Gastroesophageal sphincter (tissue), 4 donors: ENCODE measurements at regions not wholly inside any gene's neighbourhood (a gene's known extent, or its start where the extent isn't known, plus 50 kb on each side); places are given as distances from the start of the nearest gene placed in this dataset.

ENCODE experiments used
- ATAC-seq: fragments of 150-250 bp; one replicate; pipeline ENCODE4 v1.9.1; 2016; ENCODE audit warnings: mild to moderate bottlenecking, moderate library complexity
- H3K27ac ChIP-seq, 4 donors: fragments of 200-600 bp; sonication (generic) in 3 of 4; 1 replicate in 3 of 4; 2 replicates in 1 of 4; pipeline ENCODE4 v1.5.1; 2016 to 2019
- H3K27me3 ChIP-seq: fragments of 200-600 bp; sonication (generic); one replicate; pipeline ENCODE4 v1.5.1; 2019
- H3K36me3 ChIP-seq, 2 donors: fragments of 200-600 bp; sonication (generic); one replicate each; pipeline ENCODE4 v1.5.1; 2019; ENCODE audit warnings: control low read depth in 1 of 2
- H3K4me1 ChIP-seq, 3 donors: fragments of 200-600 bp; sonication (generic); 1 replicate in 2 of 3; 2 replicates in 1 of 3; pipeline ENCODE4 v1.5.1; 2016 to 2019; ENCODE audit warnings: control low read depth in 2 of 3
- H3K4me3 ChIP-seq, 2 donors: fragments of 200-600 bp; sonication (generic); one replicate each; pipeline ENCODE4 v1.5.1; 2019; ENCODE audit warnings: mild to moderate bottlenecking in 1 of 2, moderate library complexity in 1 of 2
- H3K9me3 ChIP-seq, 3 donors: fragments of 200-600 bp; sonication (generic); one replicate each; pipeline ENCODE4 v1.5.1; 2017 to 2019; ENCODE audit warnings: control low read depth in 2 of 3
- CTCF ChIP-seq, 4 experiments: fragments of 200-600 bp in 2 of 4; fragments of 450-650 bp in 2 of 4; sonication (generic) in 1 of 4; IDR thresholded peaks; one replicate each; pipeline ENCODE4 v1.5.1; 2017 to 2019; ENCODE audit warnings: antibody characterized with exemption in 4 of 4, mild to moderate bottlenecking in 2 of 4, moderate library complexity in 2 of 4
- EP300 ChIP-seq: sonication (generic); formaldehyde crosslinking; IDR thresholded peaks from one replicate; pipeline ENCODE4 v1.6.1; 2017; ENCODE audit warnings: antibody characterized with exemption, mild to moderate bottlenecking
- POLR2A ChIP-seq, 2 donors: fragments of 450-650 bp; IDR thresholded peaks; one replicate each; pipeline ENCODE4 v1.6.1; 2017; ENCODE audit warnings: antibody characterized with exemption in 2 of 2, mild to moderate bottlenecking in 2 of 2, moderate library complexity in 1 of 2
- POLR2AphosphoS5 ChIP-seq: sonication (generic); formaldehyde crosslinking; IDR thresholded peaks from one replicate; pipeline ENCODE4 v1.6.1; 2017; ENCODE audit warnings: antibody characterized with exemption
- WGBS, 2 donors: methylation state at CpG; one replicate each; pipeline ENCODE4 v1.1.5; 2018; ENCODE audit warnings: low coverage in 1 of 2; 5-methylcytosine and 5-hydroxymethylcytosine counted together

DNA sequence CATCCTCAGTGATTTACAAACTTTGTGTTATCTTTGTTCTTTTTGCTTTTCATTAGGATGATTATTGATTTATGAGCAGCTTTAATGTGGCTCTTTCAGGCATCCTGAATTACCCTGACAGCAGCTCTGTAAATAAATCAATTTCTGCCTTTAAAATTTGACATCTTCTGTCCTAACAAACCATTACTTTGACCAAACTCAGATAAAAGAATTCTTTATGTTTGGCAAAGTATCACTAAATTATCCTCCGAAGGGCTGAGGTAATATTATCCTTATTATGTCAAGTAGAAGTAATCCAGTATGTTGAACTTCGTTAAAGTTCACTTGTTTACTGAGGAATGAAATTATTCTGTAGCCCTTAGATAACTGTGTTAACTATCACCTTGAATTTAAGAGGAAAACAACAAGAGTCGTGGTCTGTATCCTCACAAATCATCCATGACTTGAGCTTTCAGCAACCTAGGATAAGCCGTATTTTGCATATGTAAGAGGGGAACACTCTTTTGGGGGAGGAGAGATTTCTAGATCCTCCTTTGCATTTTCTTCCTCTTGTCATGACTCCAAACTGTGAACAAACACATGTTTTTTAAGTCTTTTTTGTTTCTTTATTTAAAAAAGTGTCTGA is 173.2 kb upstream of the STAC start:
- Histone ChIP-seq H3K27me3 (no peaks in the 10 kb centered on the region), H3K9me3 (no peaks in the 10 kb centered on the region), H3K36me3 (no peaks in the 10 kb centered on the region), H3K4me3 (no peak overlapping the region), H3K4me1 (peaks cover 0 to 3% (median 0%) of the 10 kb centered on the region in 3 donors), H3K27ac (no peak overlapping the region)
- no peak for ATAC-seq
- 47 to 50% methylated on average over 4 of the region's 4 CpGs for WGBS, 2 donors
- TF ChIP-seq EP300 = no peak
- no peak for TF ChIP-seq CTCF (IDR thresholded peaks at IDR 0.05)
- TF ChIP-seq POLR2A (IDR thresholded peaks at IDR 0.05) = no peak

DNA sequence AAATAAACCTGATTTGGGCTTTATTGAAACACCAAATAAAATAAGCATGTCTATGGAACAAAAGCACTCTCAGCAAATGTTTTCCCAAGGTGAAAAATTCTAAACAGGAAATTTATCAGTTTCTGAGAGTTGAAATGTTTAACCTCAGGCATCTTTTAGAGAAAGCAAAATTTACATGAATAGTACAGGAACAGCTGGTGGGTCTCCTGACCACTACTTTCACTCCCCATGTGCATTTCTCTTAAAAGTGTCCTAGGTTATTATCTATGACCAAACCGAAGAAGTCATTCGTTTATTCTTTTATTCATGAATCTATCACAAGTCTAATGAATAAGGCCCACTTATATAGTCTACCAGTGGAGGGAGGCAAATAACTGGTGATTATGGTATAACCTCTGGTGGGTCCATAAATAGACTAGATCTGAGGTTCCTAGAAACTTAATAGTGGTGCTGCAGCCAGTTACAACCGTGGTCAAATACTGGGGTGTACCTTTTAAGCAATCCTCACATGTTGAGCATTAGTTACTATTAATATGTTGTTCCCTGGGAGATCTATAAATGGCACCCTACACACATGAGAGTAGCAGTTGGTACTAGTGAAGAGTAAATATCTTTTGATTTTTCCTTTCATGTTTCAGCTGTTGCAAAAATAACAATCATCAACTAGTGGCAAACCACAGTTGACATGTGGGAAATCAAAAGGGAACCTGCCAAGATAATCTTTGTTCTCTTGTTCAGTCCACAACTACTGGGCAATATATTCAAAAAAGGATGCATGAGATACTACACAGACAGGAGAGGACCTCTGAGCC is 169.3 kb upstream of the STAC start:
- H3K4me3 ChIP-seq = no peak overlapping the region
- H3K9me3 ChIP-seq = no peaks in the 10 kb centered on the region
- ATAC-seq = no peak
- no peak for TF ChIP-seq POLR2A (IDR thresholded peaks at IDR 0.05)
- H3K27ac ChIP-seq = no peak overlapping the region
- H3K4me1 ChIP-seq = peaks cover 0 to 18% (median 0%) of the 10 kb centered on the region in 3 donors
- 69 to 70% methylated on average over 3 of the region's 3 CpGs for WGBS, 2 donors
- no peaks in the 10 kb centered on the region for H3K27me3 ChIP-seq
- no peaks in the 10 kb centered on the region for H3K36me3 ChIP-seq

- TF ChIP-seq CTCF (IDR thresholded peaks at IDR 0.05) = no peak
- no peak for TF ChIP-seq POLR2A (IDR thresholded peaks at IDR 0.05)
- ATAC-seq = no peak
- H3K27ac ChIP-seq = no peak overlapping the region
- H3K27me3 ChIP-seq = no peaks in the 10 kb centered on the region
- no peaks in the 10 kb centered on the region for H3K9me3 ChIP-seq
- no peaks in the 10 kb centered on the region for H3K36me3 ChIP-seq
- no peak overlapping the region for H3K4me3 ChIP-seq
- peaks cover 0 to 18% (median 0%) of the 10 kb centered on the region in 3 donors for H3K4me1 ChIP-seq
These were observed 168.7 kb upstream of the STAC start for GRCh38 chr3:36211652-36211999.

- no peak overlapping the region for H3K4me3 ChIP-seq
- no peaks in the 10 kb centered on the region for H3K27me3 ChIP-seq
- TF ChIP-seq POLR2A (IDR thresholded peaks at IDR 0.05) (no peak), EP300 (no peak), POLR2AphosphoS5 (no peak)
- H3K4me1 ChIP-seq = peaks cover 0 to 18% (median 0%) of the 10 kb centered on the region in 3 donors
- WGBS, 2 donors = 25% methylated on average over 2 of the region's 2 CpGs; no CpG with 5 or more reads in 1 of the 2 donors
- no peaks in the 10 kb centered on the region for H3K9me3 ChIP-seq
- H3K27ac ChIP-seq = no peak overlapping the region
- no peak for ATAC-seq
- no peaks in the 10 kb centered on the region for H3K36me3 ChIP-seq
These were observed 168.1 kb upstream of the STAC start for GRCh38 chr3:36212251-36212650.

DNA sequence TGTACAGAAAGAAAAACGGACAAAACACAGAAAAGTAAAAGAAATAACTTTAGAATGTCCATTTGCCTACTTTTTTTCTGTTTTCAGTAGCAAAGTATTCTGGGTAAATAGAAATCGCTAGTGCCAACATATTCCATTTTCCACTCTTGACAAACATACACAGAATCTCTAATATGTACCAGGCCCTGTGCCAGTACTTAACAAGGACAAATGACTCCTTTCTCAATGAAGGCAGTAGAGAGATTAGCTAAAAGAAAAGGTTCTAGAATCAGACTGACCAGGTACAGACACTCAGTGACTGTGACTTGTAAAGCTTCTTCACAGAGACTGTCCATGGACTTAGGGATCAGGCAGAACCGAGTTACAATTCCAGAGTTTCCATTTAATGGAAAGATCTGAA is 165.8 kb upstream of the STAC start:
- no peak overlapping the region for H3K4me3 ChIP-seq
- no peak for TF ChIP-seq CTCF (IDR thresholded peaks at IDR 0.05)
- TF ChIP-seq POLR2AphosphoS5 = peak; percentile 21
- TF ChIP-seq EP300 = no peak
- no peak for TF ChIP-seq POLR2A (IDR thresholded peaks at IDR 0.05)
- H3K4me1 ChIP-seq = peaks cover 0 to 18% (median 0%) of the 10 kb centered on the region in 3 donors

GRCh38 chr3:36215241-36215640 is 165.1 kb upstream of the STAC start:
- TF ChIP-seq EP300 = no peak
- TF ChIP-seq CTCF (IDR thresholded peaks at IDR 0.05) = no peak
- TF ChIP-seq POLR2A (IDR thresholded peaks at IDR 0.05) = no peak
- TF ChIP-seq POLR2AphosphoS5 = no peak
- Histone ChIP-seq H3K4me3 (no peak overlapping the region), H3K27me3 (no peaks in the 10 kb centered on the region), H3K4me1 (peaks cover 0 to 18% (median 0%) of the 10 kb centered on the region in 3 donors), H3K9me3 (no peaks in the 10 kb centered on the region), H3K36me3 (no peaks in the 10 kb centered on the region), H3K27ac (no peak overlapping the region)
- WGBS, 2 donors = 38 to 64% methylated on average over 1 of the region's 1 CpG
- ATAC-seq = no peak

More for the DNA sequence above, 165.8 kb upstream of the STAC start:
- ATAC-seq = no peak
- H3K36me3 ChIP-seq = no peaks in the 10 kb centered on the region
- H3K9me3 ChIP-seq = no peaks in the 10 kb centered on the region
- no peaks in the 10 kb centered on the region for H3K27me3 ChIP-seq
- H3K27ac ChIP-seq = no peak overlapping the region
- 43 to 47% methylated on average over 3 of the region's 3 CpGs for WGBS, 2 donors
